Lower lobe of right lung (tissue), 2 donors: ENCODE measurements at regions not wholly inside any gene's neighbourhood (a gene's known extent, or its start where the extent isn't known, plus 50 kb on each side); places are given as distances from the start of the nearest gene placed in this dataset.

Experiments used
- ATAC-seq, 2 donors: fragments of 200-7000 bp; cut with Tn5 transposase; one replicate each; pipeline ENCODE4 v1.9.1; 2020 to 2022; ENCODE audit warnings: mild to moderate bottlenecking in 2 of 2, moderate library complexity in 2 of 2
- DNase-seq: peaks from one replicate; pipeline ENCODE4 v3.0.0-alpha.2; 2020
- H3K27ac ChIP-seq: fragments of 200-600 bp; one replicate; pipeline ENCODE4 v1.8.0; 2022
- H3K27me3 ChIP-seq: fragments of 200-600 bp; one replicate; pipeline ENCODE4 v1.8.0; 2022; ENCODE audit warnings: low read depth
- H3K36me3 ChIP-seq: fragments of 200-600 bp; one replicate; pipeline ENCODE4 v1.8.0; 2022; ENCODE audit warnings: mild to moderate bottlenecking
- H3K4me1 ChIP-seq: fragments of 200-600 bp; one replicate; pipeline ENCODE4 v1.8.0; 2022
- H3K4me3 ChIP-seq: fragments of 200-600 bp; one replicate; pipeline ENCODE4 v1.8.0; 2022; ENCODE audit warnings: mild to moderate bottlenecking
- H3K9me3 ChIP-seq: fragments of 200-600 bp; one replicate; pipeline ENCODE4 v1.8.0; 2022
- CTCF ChIP-seq: fragments of 200-600 bp; IDR thresholded peaks from one replicate; pipeline ENCODE4 v1.8.0; 2022; ENCODE audit warnings: antibody characterized with exemption, mild to moderate bottlenecking
- intact Hi-C: fragments of 100-400 bp; cut with DNase I; formaldehyde crosslinking; loops from one replicate; pipeline ENCODE4 v1.11.0; 2022
- donor health status: DM: no; HTN: yes; CAD: no; lungs with severe emphysema.

GRCh38 chr4:119841361-119841760 lies 212.8 kb upstream of the PDE5A start:
- no peaks in the 10 kb centered on the region for H3K27me3 ChIP-seq
- no peak for DNase-seq

GRCh38 chr4:119835613-119835910 lies 207.0 kb upstream of the PDE5A start:
- intact Hi-C loops, result no loop called here
- no peaks in the 10 kb centered on the region for H3K27me3 ChIP-seq
- no peaks in the 10 kb centered on the region for H3K9me3 ChIP-seq
- no peaks in the 10 kb centered on the region for H3K4me1 ChIP-seq
- ATAC-seq (no peak), DNase-seq (no peak)
- no peaks in the 10 kb centered on the region for H3K36me3 ChIP-seq
- no peak overlapping the region for H3K27ac ChIP-seq
- H3K4me3 ChIP-seq, result no peak overlapping the region
- no peak for TF ChIP-seq CTCF

More at GRCh38 chr4:119841361-119841760, 212.8 kb upstream of the PDE5A start:
- Histone ChIP-seq H3K4me3 (no peak overlapping the region), H3K36me3 (no peaks in the 10 kb centered on the region), H3K4me1 (no peaks in the 10 kb centered on the region), H3K9me3 (no peaks in the 10 kb centered on the region), H3K27ac (no peak overlapping the region)
- intact Hi-C loops, result no loop called here
- ATAC-seq, result no peak
- no peak for TF ChIP-seq CTCF

- intact Hi-C loops, result no loop called here
- Histone ChIP-seq H3K9me3 (no peaks in the 10 kb centered on the region), H3K4me1 (no peaks in the 10 kb centered on the region), H3K27ac (no peak overlapping the region), H3K36me3 (no peaks in the 10 kb centered on the region), H3K27me3 (no peaks in the 10 kb centered on the region), H3K4me3 (no peak overlapping the region)
- no peak for ATAC-seq
- no peak for DNase-seq
- no peak for TF ChIP-seq CTCF
Measured at GRCh38 chr4:119834906-119835612, 206.5 kb upstream of the PDE5A start.

GRCh38 chr4:119833611-119834010 lies 205.0 kb upstream of the PDE5A start:
- no peaks in the 10 kb centered on the region for H3K36me3 ChIP-seq
- no peak for DNase-seq
- H3K27ac ChIP-seq, result no peak overlapping the region
- H3K27me3 ChIP-seq, result no peaks in the 10 kb centered on the region
- H3K4me3 ChIP-seq, result no peak overlapping the region
- no peak for TF ChIP-seq CTCF
- no peak for ATAC-seq
- intact Hi-C loops, result no loop called here
- no peaks in the 10 kb centered on the region for H3K4me1 ChIP-seq
- no peaks in the 10 kb centered on the region for H3K9me3 ChIP-seq

GRCh38 chr4:119832776-119833175 lies 204.2 kb upstream of the PDE5A start:
- intact Hi-C loops, result no loop called here
- no peaks in the 10 kb centered on the region for H3K27me3 ChIP-seq
- no peak overlapping the region for H3K27ac ChIP-seq
- no peaks in the 10 kb centered on the region for H3K4me1 ChIP-seq
- no peak overlapping the region for H3K4me3 ChIP-seq
- ATAC-seq (no peak), DNase-seq (no peak)
- TF ChIP-seq CTCF, result no peak
- H3K9me3 ChIP-seq, result no peaks in the 10 kb centered on the region
- no peaks in the 10 kb centered on the region for H3K36me3 ChIP-seq

- no peak overlapping the region for H3K4me3 ChIP-seq
- H3K4me1 ChIP-seq, result no peaks in the 10 kb centered on the region
- no peak for ATAC-seq
- DNase-seq, result no peak
- H3K36me3 ChIP-seq, result no peaks in the 10 kb centered on the region
- no peak for TF ChIP-seq CTCF
- H3K27ac ChIP-seq, result no peak overlapping the region
- no peaks in the 10 kb centered on the region for H3K27me3 ChIP-seq
- no peaks in the 10 kb centered on the region for H3K9me3 ChIP-seq
- intact Hi-C loops, result no loop called here
Measured at GRCh38 chr4:119829326-119829725, 200.7 kb upstream of the PDE5A start.
